ENCODE measurements at regions not wholly inside any gene's neighbourhood (a gene's known extent, or its start where the extent isn't known, plus 50 kb on each side); places are given as distances from the start of the nearest gene placed in this dataset.

GRCh38 chr12:22781339-22781738 lies 156.4 kb downstream of the ETNK1 start:
- H3K4me1 Mint-ChIP-seq (ENCODE audit: low read depth, unreplicated experiment) = no peaks in the 10 kb centered on the region
- no peak overlapping the region for H3K4me3 Mint-ChIP-seq (ENCODE audit: low read depth, unreplicated experiment)
- TF ChIP-seq CTCF (IDR thresholded peaks at IDR 0.05; ENCODE audit: unreplicated experiment) = no peak
- no peaks in the 10 kb centered on the region for H3K36me3 Mint-ChIP-seq (ENCODE audit: insufficient read depth, unreplicated experiment)
- DNase-seq = no peak
- H3K27ac Mint-ChIP-seq (ENCODE audit: unreplicated experiment) = no peak overlapping the region
- no peaks in the 10 kb centered on the region for H3K27me3 Mint-ChIP-seq (ENCODE audit: unreplicated experiment)
- BruUV-seq (replicated peaks) = no TSS peak
- no peaks in the 10 kb centered on the region for H3K9me3 Mint-ChIP-seq (ENCODE audit: low read depth, unreplicated experiment)
- CTCF ChIA-PET = no interaction called here
- intact Hi-C loops (cut with micrococcal nuclease; ENCODE audit: unreplicated experiment) = no loop called here

GRCh38 chr12:22787557-22787956 lies 162.6 kb downstream of the ETNK1 start:
- TF ChIP-seq CTCF (IDR thresholded peaks at IDR 0.05; ENCODE audit: unreplicated experiment) = no peak
- Mint-ChIP-seq H3K4me3 (ENCODE audit: low read depth, unreplicated experiment) (no peak overlapping the region), H3K27ac (ENCODE audit: unreplicated experiment) (no peak overlapping the region), H3K9me3 (ENCODE audit: low read depth, unreplicated experiment) (no peaks in the 10 kb centered on the region), H3K4me1 (ENCODE audit: low read depth, unreplicated experiment) (no peaks in the 10 kb centered on the region), H3K27me3 (ENCODE audit: unreplicated experiment) (no peaks in the 10 kb centered on the region), H3K36me3 (ENCODE audit: insufficient read depth, unreplicated experiment) (no peaks in the 10 kb centered on the region)
- no TSS peak for BruUV-seq (replicated peaks)
- intact Hi-C loops (cut with micrococcal nuclease; ENCODE audit: unreplicated experiment) = no loop called here
- CTCF ChIA-PET = no interaction called here
- no peak for DNase-seq

GRCh38 chr12:22788913-22789312 lies 163.9 kb downstream of the ETNK1 start:
- H3K36me3 Mint-ChIP-seq (ENCODE audit: insufficient read depth, unreplicated experiment) = no peaks in the 10 kb centered on the region
- no peak for TF ChIP-seq CTCF (IDR thresholded peaks at IDR 0.05; ENCODE audit: unreplicated experiment)
- no TSS peak for BruUV-seq (replicated peaks)
- no peak overlapping the region for H3K27ac Mint-ChIP-seq (ENCODE audit: unreplicated experiment)
- no peaks in the 10 kb centered on the region for H3K27me3 Mint-ChIP-seq (ENCODE audit: unreplicated experiment)
- CTCF ChIA-PET = no interaction called here
- DNase-seq = no peak
- no peaks in the 10 kb centered on the region for H3K4me1 Mint-ChIP-seq (ENCODE audit: low read depth, unreplicated experiment)
- no peak overlapping the region for H3K4me3 Mint-ChIP-seq (ENCODE audit: low read depth, unreplicated experiment)
- intact Hi-C loops (cut with micrococcal nuclease; ENCODE audit: unreplicated experiment) = no loop called here
- H3K9me3 Mint-ChIP-seq (ENCODE audit: low read depth, unreplicated experiment) = no peaks in the 10 kb centered on the region

- no peak for DNase-seq
- intact Hi-C loops (cut with micrococcal nuclease; ENCODE audit: unreplicated experiment) = no loop called here
- Mint-ChIP-seq H3K4me1 (ENCODE audit: low read depth, unreplicated experiment) (no peaks in the 10 kb centered on the region), H3K27ac (ENCODE audit: unreplicated experiment) (no peak overlapping the region), H3K4me3 (ENCODE audit: low read depth, unreplicated experiment) (no peak overlapping the region), H3K36me3 (ENCODE audit: insufficient read depth, unreplicated experiment) (no peaks in the 10 kb centered on the region), H3K9me3 (ENCODE audit: low read depth, unreplicated experiment) (no peaks in the 10 kb centered on the region), H3K27me3 (ENCODE audit: unreplicated experiment) (no peaks in the 10 kb centered on the region)
- no peak for TF ChIP-seq CTCF (IDR thresholded peaks at IDR 0.05; ENCODE audit: unreplicated experiment)
- CTCF ChIA-PET = no interaction called here
- no TSS peak for BruUV-seq (replicated peaks)
Measured at GRCh38 chr12:22792138-22792537, 167.2 kb downstream of the ETNK1 start.

- intact Hi-C loops (cut with micrococcal nuclease; ENCODE audit: unreplicated experiment) = no loop called here
- no peak for DNase-seq
- H3K4me3 Mint-ChIP-seq (ENCODE audit: low read depth, unreplicated experiment) = no peak overlapping the region
- H3K27me3 Mint-ChIP-seq (ENCODE audit: unreplicated experiment) = no peaks in the 10 kb centered on the region
- BruUV-seq (replicated peaks) = no TSS peak
- TF ChIP-seq CTCF (IDR thresholded peaks at IDR 0.05; ENCODE audit: unreplicated experiment) = no peak
- no peaks in the 10 kb centered on the region for H3K4me1 Mint-ChIP-seq (ENCODE audit: low read depth, unreplicated experiment)
- no peaks in the 10 kb centered on the region for H3K9me3 Mint-ChIP-seq (ENCODE audit: low read depth, unreplicated experiment)
- H3K27ac Mint-ChIP-seq (ENCODE audit: unreplicated experiment) = no peak overlapping the region
- CTCF ChIA-PET = no interaction called here
- no peaks in the 10 kb centered on the region for H3K36me3 Mint-ChIP-seq (ENCODE audit: insufficient read depth, unreplicated experiment)
Measured at GRCh38 chr12:22794017-22794416, 169.0 kb downstream of the ETNK1 start.

Data from Calu3 (cell line).